ENCODE measurements at regions not wholly inside any gene's neighbourhood (a gene's known extent, or its start where the extent isn't known, plus 50 kb on each side); places are given as distances from the start of the nearest gene placed in this dataset.

GRCh38 chr4:11842620-11843263 lies 414.0 kb upstream of the HS3ST1 start:
- TF ChIP-seq CTCF (IDR thresholded peaks at IDR 0.05; ENCODE audit: control insufficient read depth, insufficient read depth, low read depth, low read length, missing control alignments): no peak
- H3K4me3 ChIP-seq (ENCODE audit: control insufficient read depth, low read depth, low read length): no peak overlapping the region
- no peak for DNase-seq (ENCODE audit: low read depth)

GRCh38 chr4:11839889-11840288 lies 411.2 kb upstream of the HS3ST1 start:
- DNase-seq (ENCODE audit: low read depth): no peak
- no peak overlapping the region for H3K4me3 ChIP-seq (ENCODE audit: control insufficient read depth, low read depth, low read length)
- no peak for TF ChIP-seq CTCF (IDR thresholded peaks at IDR 0.05; ENCODE audit: control insufficient read depth, insufficient read depth, low read depth, low read length, missing control alignments)

GRCh38 chr4:11831739-11832138 lies 403.0 kb upstream of the HS3ST1 start:
- H3K4me3 ChIP-seq (ENCODE audit: control insufficient read depth, low read depth, low read length): no peak overlapping the region
- TF ChIP-seq CTCF (IDR thresholded peaks at IDR 0.05; ENCODE audit: control insufficient read depth, insufficient read depth, low read depth, low read length, missing control alignments): no peak
- DNase-seq (ENCODE audit: low read depth): no peak

- no peak overlapping the region for H3K4me3 ChIP-seq (ENCODE audit: control insufficient read depth, low read depth, low read length)
- no peak for TF ChIP-seq CTCF (IDR thresholded peaks at IDR 0.05; ENCODE audit: control insufficient read depth, insufficient read depth, low read depth, low read length, missing control alignments)
- DNase-seq (ENCODE audit: low read depth): no peak
Measured at GRCh38 chr4:11824566-11824965, 395.9 kb upstream of the HS3ST1 start.

GRCh38 chr4:11821772-11822430 lies 393.2 kb upstream of the HS3ST1 start:
- no peak overlapping the region for H3K4me3 ChIP-seq (ENCODE audit: control insufficient read depth, low read depth, low read length)
- TF ChIP-seq CTCF (IDR thresholded peaks at IDR 0.05; ENCODE audit: control insufficient read depth, insufficient read depth, low read depth, low read length, missing control alignments): no peak
- no peak for DNase-seq (ENCODE audit: low read depth)

- no peak for TF ChIP-seq CTCF (IDR thresholded peaks at IDR 0.05; ENCODE audit: control insufficient read depth, insufficient read depth, low read depth, low read length, missing control alignments)
- no peak for DNase-seq (ENCODE audit: low read depth)
- H3K4me3 ChIP-seq (ENCODE audit: control insufficient read depth, low read depth, low read length): no peak overlapping the region
Measured at GRCh38 chr4:11817088-11817487, 388.4 kb upstream of the HS3ST1 start.
